Activated B cell treated with CpG ODN at 0.5 μM for 24 hours (primary cell): ENCODE measurements at regions not wholly inside any gene's neighbourhood (a gene's known extent, or its start where the extent isn't known, plus 50 kb on each side); places are given as distances from the start of the nearest gene placed in this dataset.
A peak's percentile ranks its signal among the peaks of the same experiment; 100 is the strongest.
"Not testable (repeated sequence)": the region's sequence is repeated elsewhere in the genome, so short reads cannot be mapped to it uniquely, and the experiment has no call there.

Experiments
- ATAC-seq: fragments of 200-7000 bp; cut with Tn5 transposase; one replicate; pipeline ENCODE4 v1.10.0; 2021; ENCODE audit warnings: low read depth, mild to moderate bottlenecking, moderate library complexity
- CTCF ChIA-PET: fragments of 350-600 bp; sonication (Branson Sonifier 250); formaldehyde crosslinking; loops from one replicate; lab custom pipeline; 2021; ENCODE audit warnings: antibody characterized with exemption; lab: Charles Lee
- POLR2A ChIA-PET: fragments of 350-600 bp; sonication (Branson Sonifier 250); formaldehyde crosslinking; loops from one replicate; lab custom pipeline; 2021; ENCODE audit warnings: antibody characterized with exemption; lab: Charles Lee
- DNase-seq: peaks from one replicate; pipeline ENCODE4 v3.0.0; 2022
- H3K27ac Mint-ChIP-seq: one replicate; pipeline ENCODE4 v1.8.0; 2020; ENCODE audit warnings: mixed read lengths
- H3K27me3 Mint-ChIP-seq: one replicate; pipeline ENCODE4 v1.8.0; 2021; ENCODE audit warnings: mixed read lengths
- H3K36me3 Mint-ChIP-seq: one replicate; pipeline ENCODE4 v1.8.0; 2021; ENCODE audit warnings: low read depth, mixed read lengths
- H3K4me1 Mint-ChIP-seq: one replicate; pipeline ENCODE4 v1.8.0; 2021; ENCODE audit warnings: mixed read lengths
- H3K4me3 Mint-ChIP-seq: one replicate; pipeline ENCODE4 v1.8.0; 2020; ENCODE audit warnings: mild to moderate bottlenecking, mixed read lengths
- H3K9me3 Mint-ChIP-seq: one replicate; pipeline ENCODE4 v1.8.0; 2020; ENCODE audit warnings: mixed read lengths
- intact Hi-C: fragments of 100-400 bp; cut with micrococcal nuclease; formaldehyde crosslinking; loops from one replicate; pipeline ENCODE4 v1.15.1; 2024
- TF ChIP-seq, protein P1 (sequence below): fragments of 200-600 bp; IDR thresholded peaks from one replicate; pipeline ENCODE4 v1.8.0; 2022; ENCODE audit warnings: antibody characterized with exemption, mild to moderate bottlenecking

DNA sequence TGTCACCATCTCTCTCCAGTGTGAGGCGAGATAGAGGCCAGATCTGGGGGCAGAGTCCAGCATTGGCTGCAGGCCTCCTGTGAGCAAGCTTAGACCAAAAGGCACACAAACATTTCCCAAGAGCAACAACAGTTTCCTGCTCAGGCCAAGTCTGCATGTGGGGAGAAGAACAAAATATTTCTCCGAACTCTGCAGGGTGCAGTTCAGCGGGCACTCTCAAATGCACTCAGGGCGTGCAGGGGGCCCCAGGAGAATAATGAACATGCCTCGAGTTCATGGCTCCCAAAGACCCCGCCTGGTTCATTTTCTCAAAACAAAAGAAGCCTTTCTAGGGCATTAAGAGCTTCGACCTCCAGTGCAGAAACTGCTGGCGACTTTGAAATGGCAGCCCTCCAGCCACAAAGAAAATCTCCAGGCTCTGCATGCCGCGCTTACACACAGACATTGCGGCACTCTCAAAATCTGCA is 57.8 kb upstream of the HELT start:
- ChIA-PET CTCF (no interaction called here), POLR2A (no interaction called here)
- no peak overlapping the region for H3K27ac Mint-ChIP-seq
- H3K4me3 Mint-ChIP-seq: no peak overlapping the region
- H3K36me3 Mint-ChIP-seq: peaks cover 3% of the 10 kb centered on the region
- no peak for DNase-seq
- peaks cover 5% of the 10 kb centered on the region for H3K4me1 Mint-ChIP-seq
- peaks cover 3% of the 10 kb centered on the region for H3K9me3 Mint-ChIP-seq
- intact Hi-C loops: loop anchor here (5.0 kb wide), 1 partner anchor 213 kb away; no protein-coding TSS in a partner anchor
- no peak for ATAC-seq
- peaks cover 3% of the 10 kb centered on the region for H3K27me3 Mint-ChIP-seq
- TF ChIP-seq, protein P1, sequence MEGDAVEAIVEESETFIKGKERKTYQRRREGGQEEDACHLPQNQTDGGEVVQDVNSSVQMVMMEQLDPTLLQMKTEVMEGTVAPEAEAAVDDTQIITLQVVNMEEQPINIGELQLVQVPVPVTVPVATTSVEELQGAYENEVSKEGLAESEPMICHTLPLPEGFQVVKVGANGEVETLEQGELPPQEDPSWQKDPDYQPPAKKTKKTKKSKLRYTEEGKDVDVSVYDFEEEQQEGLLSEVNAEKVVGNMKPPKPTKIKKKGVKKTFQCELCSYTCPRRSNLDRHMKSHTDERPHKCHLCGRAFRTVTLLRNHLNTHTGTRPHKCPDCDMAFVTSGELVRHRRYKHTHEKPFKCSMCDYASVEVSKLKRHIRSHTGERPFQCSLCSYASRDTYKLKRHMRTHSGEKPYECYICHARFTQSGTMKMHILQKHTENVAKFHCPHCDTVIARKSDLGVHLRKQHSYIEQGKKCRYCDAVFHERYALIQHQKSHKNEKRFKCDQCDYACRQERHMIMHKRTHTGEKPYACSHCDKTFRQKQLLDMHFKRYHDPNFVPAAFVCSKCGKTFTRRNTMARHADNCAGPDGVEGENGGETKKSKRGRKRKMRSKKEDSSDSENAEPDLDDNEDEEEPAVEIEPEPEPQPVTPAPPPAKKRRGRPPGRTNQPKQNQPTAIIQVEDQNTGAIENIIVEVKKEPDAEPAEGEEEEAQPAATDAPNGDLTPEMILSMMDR: no peak

- Mint-ChIP-seq H3K4me1 (peaks cover 5% of the 10 kb centered on the region), H3K36me3 (peaks cover 3% of the 10 kb centered on the region), H3K4me3 (no peak overlapping the region), H3K27ac (no peak overlapping the region), H3K27me3 (peaks cover 3% of the 10 kb centered on the region), H3K9me3 (peaks cover 3% of the 10 kb centered on the region)
- intact Hi-C loops: loop anchor here (5.0 kb wide), 1 partner anchor 214 kb away; no protein-coding TSS in a partner anchor
- TF ChIP-seq, protein P1: no peak
- ATAC-seq (no peak), DNase-seq (no peak)
- CTCF ChIA-PET: no interaction called here
- POLR2A ChIA-PET: no interaction called here
These were observed 56.6 kb upstream of the HELT start for GRCh38 chr4:184961660-184962059.

DNA sequence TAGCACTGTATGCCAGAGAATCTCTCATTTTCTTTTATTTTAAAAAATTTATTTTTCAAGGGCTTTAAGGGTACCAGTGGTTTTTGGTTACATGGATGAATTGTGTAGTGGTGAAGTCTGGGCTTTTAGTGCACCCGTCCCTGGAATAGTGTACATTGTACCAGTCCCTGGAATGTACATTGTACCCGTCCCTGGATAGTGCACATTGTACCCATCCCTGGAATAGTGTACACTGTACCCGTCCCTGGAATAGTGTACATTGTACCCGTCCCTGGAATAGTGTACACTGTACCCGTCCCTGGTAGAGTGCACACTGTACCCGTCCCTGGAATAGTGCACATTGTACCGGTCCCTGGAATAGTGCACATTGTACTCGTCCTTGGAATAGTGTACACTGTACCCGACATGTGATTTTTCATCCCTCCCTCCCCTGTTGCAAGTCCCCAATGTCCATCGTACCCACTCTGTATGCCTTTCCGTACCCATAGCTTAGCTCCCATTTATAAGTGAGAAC is 56.1 kb upstream of the HELT start:
- intact Hi-C loops: loop anchor here (5.0 kb wide), 1 partner anchor 215 kb away; no protein-coding TSS in a partner anchor
- Mint-ChIP-seq H3K27me3 (peaks cover 3% of the 10 kb centered on the region), H3K9me3 (peaks cover 3% of the 10 kb centered on the region), H3K36me3 (peaks cover 3% of the 10 kb centered on the region), H3K4me1 (peaks cover 5% of the 10 kb centered on the region), H3K4me3 (no peak overlapping the region), H3K27ac (no peak overlapping the region)
- ChIA-PET CTCF (no interaction called here), POLR2A (no interaction called here)
- TF ChIP-seq, protein P1: no peak
- ATAC-seq (no peak), DNase-seq (no peak)

- H3K36me3 Mint-ChIP-seq, H3K4me1 Mint-ChIP-seq, H3K9me3 Mint-ChIP-seq, H3K27me3 Mint-ChIP-seq, ATAC-seq, CTCF ChIA-PET, DNase-seq: not testable (repeated sequence)
- POLR2A ChIA-PET: interaction anchor here (0.6 kb wide), 1 partner anchor 9 kb away, joined by 5 read pairs; no protein-coding TSS in a partner anchor
- H3K4me3 Mint-ChIP-seq: peak overlapping the region; percentile 85
- intact Hi-C loops: loop anchor here (2.0 kb wide), 2 partner anchors 115 to 141 kb away; partner anchors contain the start of gene ACSL1
- H3K27ac Mint-ChIP-seq: peak overlapping the region; percentile 100
These were observed 52.9 kb upstream of the HELT start for GRCh38 chr4:184965230-184966050.

DNA sequence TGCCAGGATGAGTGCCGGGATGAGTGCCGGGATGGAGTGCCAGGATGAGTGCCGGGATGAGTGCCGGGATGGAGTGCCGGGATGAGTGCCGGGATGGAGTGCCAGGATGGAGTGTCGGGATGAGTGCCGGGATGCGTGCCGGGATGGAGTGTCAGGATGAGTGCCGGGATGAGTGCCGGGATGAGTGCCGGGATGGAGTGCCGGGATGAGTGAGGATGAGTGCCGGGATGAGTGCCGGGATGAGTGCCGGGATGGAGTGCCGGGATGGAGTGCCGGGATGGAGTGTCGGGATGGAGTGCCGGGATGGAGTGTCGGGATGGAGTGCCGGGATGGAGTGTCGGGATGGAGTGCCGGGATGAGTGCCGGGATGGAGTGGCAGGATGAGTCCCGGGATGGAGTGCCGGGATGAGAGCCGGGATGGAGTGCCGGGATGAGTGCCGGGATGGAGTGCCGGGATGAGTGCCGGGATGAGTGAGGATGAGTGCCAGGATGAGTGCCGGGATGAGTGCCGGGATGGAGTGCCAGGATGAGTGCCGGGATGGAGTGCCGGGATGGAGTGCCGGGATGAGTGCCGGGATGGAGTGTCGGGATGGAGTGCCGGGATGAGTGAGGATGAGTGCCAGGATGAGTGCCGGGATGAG is 52.1 kb upstream of the HELT start:
- H3K36me3 Mint-ChIP-seq, DNase-seq, H3K4me1 Mint-ChIP-seq, intact Hi-C loops, H3K9me3 Mint-ChIP-seq, POLR2A ChIA-PET, H3K4me3 Mint-ChIP-seq, H3K27me3 Mint-ChIP-seq, CTCF ChIA-PET, ATAC-seq: not testable (repeated sequence)
- peak overlapping the region; percentile 63 for H3K27ac Mint-ChIP-seq

DNA sequence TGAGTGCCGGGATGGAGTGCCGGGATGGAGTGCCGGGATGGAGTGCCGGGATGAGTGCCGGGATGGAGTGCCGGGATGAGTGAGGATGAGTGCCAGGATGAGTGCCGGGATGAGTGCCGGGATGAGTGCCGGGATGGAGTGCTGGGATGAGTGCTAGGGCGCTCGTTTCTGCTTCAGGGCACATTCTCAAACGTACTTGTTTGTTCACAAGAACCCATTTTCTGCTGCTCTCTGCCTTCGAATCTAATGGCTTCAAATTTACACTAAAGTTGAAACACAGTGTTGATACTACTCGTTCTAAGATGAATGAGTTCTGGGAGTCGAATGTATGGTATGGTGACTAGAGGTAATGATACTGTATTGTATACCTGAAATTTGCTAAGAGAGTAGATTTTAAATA is 50.6 kb upstream of the HELT start:
- peak overlapping the region; percentile 86 for H3K27ac Mint-ChIP-seq
- ATAC-seq, intact Hi-C loops, DNase-seq, H3K36me3 Mint-ChIP-seq, POLR2A ChIA-PET, H3K27me3 Mint-ChIP-seq, H3K4me1 Mint-ChIP-seq, CTCF ChIA-PET: not testable (repeated sequence)
- H3K4me3 Mint-ChIP-seq: peak overlapping the region; percentile 64
- peaks cover 11% of the 10 kb centered on the region for H3K9me3 Mint-ChIP-seq
